Adrenal gland (tissue), 9 donors: ENCODE measurements at regions not wholly inside any gene's neighbourhood (a gene's known extent, or its start where the extent isn't known, plus 50 kb on each side); places are given as distances from the start of the nearest gene placed in this dataset.

ENCODE experiments used
- DNase-seq, 7 donors: peaks; one replicate each; pipeline ENCODE4 v3.0.0-alpha.2; 2019 to 2020
- H3K27ac ChIP-seq, 5 donors: fragments of 200-600 bp; sonication (generic) in 4 of 5; 1 replicate in 3 of 5; 2 replicates in 2 of 5; pipeline versions ENCODE4 v1.5.1 to v1.8.0; 2016 to 2020; ENCODE audit warnings: mild to moderate bottlenecking in 1 of 5
- H3K27me3 ChIP-seq: fragments of 200-600 bp; 2 replicates; pipeline ENCODE4 v1.8.0; 2021
- H3K36me3 ChIP-seq, 2 donors: fragments of 200-600 bp; replicated peaks in 1 of 2; 1 replicate in 1 of 2; 2 replicates in 1 of 2; pipeline versions ENCODE4 v1.5.1 to v1.8.0; 2018 to 2022
- H3K4me1 ChIP-seq, 2 donors: fragments of 200-600 bp; replicated peaks in 1 of 2; 1 replicate in 1 of 2; 2 replicates in 1 of 2; pipeline versions ENCODE4 v1.5.1 to v1.8.0; 2018 to 2021
- H3K4me3 ChIP-seq, 4 donors: fragments of 200-600 bp; sonication (generic) in 3 of 4; one replicate each; pipeline ENCODE4 v1.5.1; 2016 to 2018
- H3K9me3 ChIP-seq, 3 donors: fragments of 200-600 bp; sonication (generic) in 1 of 3; replicated peaks in 1 of 3; 1 replicate in 2 of 3; 2 replicates in 1 of 3; pipeline versions ENCODE4 v1.5.1 to v1.8.0; 2016 to 2021
- POLR2A ChIP-seq, 2 donors: fragments of 450-650 bp; IDR thresholded peaks; one replicate each; pipeline ENCODE4 v1.6.1; 2017; ENCODE audit warnings: antibody characterized with exemption in 2 of 2, mild to moderate bottlenecking in 2 of 2, moderate library complexity in 1 of 2
- WGBS, 4 donors: extraction: QIAGEN DNeasy Blood & Tissue Kit in 2 of 4; methylation state at CpG; one replicate each; pipeline versions ENCODE4 v1.1.5 to v1.1.7; 2013 to 2017; 5-methylcytosine and 5-hydroxymethylcytosine counted together
- intact Hi-C, 2 donors: fragments of 100-400 bp; cut with DNase I; formaldehyde crosslinking; loops; one replicate each; pipeline versions ENCODE4 v1.14.1 to v1.15.0; 2022 to 2023
- TF ChIP-seq, protein P1 (sequence below), 6 experiments: fragments of 450-650 bp in 4 of 6; fragments of 200-600 bp in 2 of 6; sonication (generic) in 1 of 6; IDR thresholded peaks; 1 replicate in 5 of 6; 2 replicates in 1 of 6; pipeline versions ENCODE4 v1.5.1 to v1.8.0; 2016 to 2021; ENCODE audit warnings: antibody characterized with exemption in 6 of 6, mild to moderate bottlenecking in 2 of 6, moderate library complexity in 1 of 6
- donor health status: healthy with polysubstance abuse.
- donor health status: Bipolar disorder and iron deficiency.
- donor health status: DM: yes; HTN: yes; CAD: no.
- donor health status: DM: no; HTN: no; CAD: no.
- donor health status: DM: no; HTN: no; CAD: no.

DNA sequence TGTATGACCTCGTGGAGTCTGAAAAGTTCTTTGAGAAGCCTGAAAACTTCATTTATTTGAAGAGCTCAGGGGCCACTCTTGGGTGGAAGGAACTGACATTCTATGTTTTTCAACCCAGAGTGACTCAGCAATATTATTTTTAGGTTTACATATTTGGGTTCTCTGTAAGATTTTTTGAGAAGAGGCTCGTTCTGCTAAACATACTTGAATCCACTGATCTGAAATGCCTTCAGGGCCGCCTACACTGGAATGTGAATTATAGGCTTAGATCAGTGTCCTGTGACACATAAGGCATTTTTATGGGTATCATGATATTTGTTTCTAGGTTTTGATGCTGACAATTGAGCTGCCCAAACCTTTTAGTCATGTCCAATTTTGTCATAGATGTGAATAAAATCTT lies 86.2 kb downstream of the PSAT1 start:
- H3K36me3 ChIP-seq, result no peaks in the 10 kb centered on the region
- WGBS, 4 donors, result 47 to 53% (median 49%) methylated on average over 3 of the region's 3 CpGs
- TF ChIP-seq POLR2A (IDR thresholded peaks at IDR 0.05), result no peak
- TF ChIP-seq, protein P1, sequence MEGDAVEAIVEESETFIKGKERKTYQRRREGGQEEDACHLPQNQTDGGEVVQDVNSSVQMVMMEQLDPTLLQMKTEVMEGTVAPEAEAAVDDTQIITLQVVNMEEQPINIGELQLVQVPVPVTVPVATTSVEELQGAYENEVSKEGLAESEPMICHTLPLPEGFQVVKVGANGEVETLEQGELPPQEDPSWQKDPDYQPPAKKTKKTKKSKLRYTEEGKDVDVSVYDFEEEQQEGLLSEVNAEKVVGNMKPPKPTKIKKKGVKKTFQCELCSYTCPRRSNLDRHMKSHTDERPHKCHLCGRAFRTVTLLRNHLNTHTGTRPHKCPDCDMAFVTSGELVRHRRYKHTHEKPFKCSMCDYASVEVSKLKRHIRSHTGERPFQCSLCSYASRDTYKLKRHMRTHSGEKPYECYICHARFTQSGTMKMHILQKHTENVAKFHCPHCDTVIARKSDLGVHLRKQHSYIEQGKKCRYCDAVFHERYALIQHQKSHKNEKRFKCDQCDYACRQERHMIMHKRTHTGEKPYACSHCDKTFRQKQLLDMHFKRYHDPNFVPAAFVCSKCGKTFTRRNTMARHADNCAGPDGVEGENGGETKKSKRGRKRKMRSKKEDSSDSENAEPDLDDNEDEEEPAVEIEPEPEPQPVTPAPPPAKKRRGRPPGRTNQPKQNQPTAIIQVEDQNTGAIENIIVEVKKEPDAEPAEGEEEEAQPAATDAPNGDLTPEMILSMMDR (IDR thresholded peaks at IDR 0.05), result no peak
- H3K4me1 ChIP-seq, result no peaks in the 10 kb centered on the region
- DNase-seq, result no peak
- intact Hi-C loops, result no loop called here
- H3K27ac ChIP-seq, result no peak overlapping the region
- no peaks in the 10 kb centered on the region for H3K27me3 ChIP-seq
- no peaks in the 10 kb centered on the region for H3K9me3 ChIP-seq
- H3K4me3 ChIP-seq, result no peak overlapping the region

GRCh38 chr9:78386348-78386747 lies 89.4 kb downstream of the PSAT1 start:
- 90 to 97% (median 94%) methylated on average over 1 of the region's 1 CpG for WGBS, 4 donors

GRCh38 chr9:78386773-78387172 lies 89.8 kb downstream of the PSAT1 start:
- Histone ChIP-seq H3K36me3 (no peaks in the 10 kb centered on the region), H3K4me3 (no peak overlapping the region), H3K9me3 (no peaks in the 10 kb centered on the region), H3K27ac (no peak overlapping the region), H3K4me1 (no peaks in the 10 kb centered on the region), H3K27me3 (no peaks in the 10 kb centered on the region)
- TF ChIP-seq POLR2A (IDR thresholded peaks at IDR 0.05), result no peak
- TF ChIP-seq, protein P1 (IDR thresholded peaks at IDR 0.05), result no peak
- intact Hi-C loops, result no loop called here
- no peak for DNase-seq

More at GRCh38 chr9:78386348-78386747, 89.4 kb downstream of the PSAT1 start:
- Histone ChIP-seq H3K27ac (no peak overlapping the region), H3K36me3 (no peaks in the 10 kb centered on the region), H3K4me3 (no peak overlapping the region), H3K9me3 (no peaks in the 10 kb centered on the region), H3K27me3 (no peaks in the 10 kb centered on the region), H3K4me1 (no peaks in the 10 kb centered on the region)
- TF ChIP-seq POLR2A (IDR thresholded peaks at IDR 0.05), result no peak
- TF ChIP-seq, protein P1 (IDR thresholded peaks at IDR 0.05), result no peak
- no peak for DNase-seq
- intact Hi-C loops, result no loop called here

DNA sequence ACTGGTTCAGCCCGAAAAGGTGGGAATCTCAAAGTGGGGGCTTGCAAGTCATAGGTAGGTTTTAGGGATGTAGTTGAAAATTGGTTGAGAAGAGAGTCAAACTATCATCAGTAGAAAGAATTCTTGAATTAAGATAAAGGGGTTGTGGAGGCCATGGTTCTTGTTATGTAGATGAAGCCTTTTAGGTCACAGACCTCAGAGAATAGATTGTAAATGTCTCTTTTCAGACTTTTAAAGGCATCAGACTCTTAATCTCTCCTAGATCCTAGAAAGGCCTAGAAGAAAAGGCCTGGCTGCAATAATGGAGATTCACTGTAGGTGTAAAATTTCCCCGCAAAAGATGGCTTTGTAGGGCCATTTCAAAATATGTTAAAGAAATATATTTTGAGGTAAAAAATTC lies 96.4 kb downstream of the PSAT1 start:
- TF ChIP-seq, protein P1 (IDR thresholded peaks at IDR 0.05), result no peak
- TF ChIP-seq POLR2A (IDR thresholded peaks at IDR 0.05), result no peak
- 85 to 94% (median 90%) methylated on average over 2 of the region's 2 CpGs for WGBS, 4 donors
- intact Hi-C loops, result no loop called here
- no peak for DNase-seq
- Histone ChIP-seq H3K36me3 (no peaks in the 10 kb centered on the region), H3K4me3 (no peak overlapping the region), H3K4me1 (no peaks in the 10 kb centered on the region), H3K27ac (no peak overlapping the region), H3K9me3 (no peaks in the 10 kb centered on the region), H3K27me3 (no peaks in the 10 kb centered on the region)
